COR-L47 (cell line): ENCODE measurements at regions not wholly inside any gene's neighbourhood (a gene's known extent, or its start where the extent isn't known, plus 50 kb on each side); places are given as distances from the start of the nearest gene placed in this dataset.

Experiments used
- DNase-seq: peaks from one replicate; lab custom pipeline; 2025; lab: John Stamatoyannopoulos, UW

- DNase-seq = peak; percentile 2
Observed at GRCh38 chr2:67974559-67975430, 88.0 kb downstream of the C1D start.

DNA sequence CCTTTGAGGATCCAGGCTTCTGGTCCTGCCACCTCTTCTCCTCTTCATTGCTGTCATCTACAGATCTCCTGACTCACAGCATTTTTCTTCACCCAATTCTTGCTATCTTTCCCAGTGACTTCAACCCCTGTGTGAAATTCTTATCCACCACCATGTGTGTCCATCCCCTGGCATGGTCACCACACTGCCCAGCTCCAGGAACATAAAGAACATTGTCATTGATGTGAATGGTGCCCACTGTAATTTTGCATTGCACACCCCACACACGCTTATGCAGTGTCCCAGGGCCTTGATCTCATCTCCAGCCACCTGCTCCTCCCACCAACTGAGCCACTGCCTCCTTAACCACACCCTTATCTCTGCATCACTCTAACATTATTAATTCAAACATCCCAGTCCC is 85.3 kb downstream of the C1D start:
- DNase-seq = no peak

DNA sequence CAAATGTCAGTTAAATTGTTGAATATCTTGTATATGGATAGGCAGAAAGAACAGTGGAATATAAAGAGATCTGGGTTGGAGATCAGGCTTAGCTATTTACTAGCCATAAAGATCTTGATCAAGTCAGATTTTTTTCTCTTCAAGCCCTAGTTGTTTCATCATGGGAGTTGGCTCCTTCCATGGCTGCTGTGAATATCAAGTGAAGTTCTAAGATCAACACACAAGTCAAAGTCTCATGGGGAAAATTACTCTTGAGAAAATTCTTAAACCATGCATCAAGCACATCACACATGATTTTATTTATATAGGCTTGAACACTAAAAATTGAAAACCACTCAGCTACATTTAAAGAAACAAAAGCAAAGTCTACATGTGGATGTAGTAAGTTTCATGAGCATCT is 79.8 kb downstream of the C1D start:
- DNase-seq = no peak

DNA sequence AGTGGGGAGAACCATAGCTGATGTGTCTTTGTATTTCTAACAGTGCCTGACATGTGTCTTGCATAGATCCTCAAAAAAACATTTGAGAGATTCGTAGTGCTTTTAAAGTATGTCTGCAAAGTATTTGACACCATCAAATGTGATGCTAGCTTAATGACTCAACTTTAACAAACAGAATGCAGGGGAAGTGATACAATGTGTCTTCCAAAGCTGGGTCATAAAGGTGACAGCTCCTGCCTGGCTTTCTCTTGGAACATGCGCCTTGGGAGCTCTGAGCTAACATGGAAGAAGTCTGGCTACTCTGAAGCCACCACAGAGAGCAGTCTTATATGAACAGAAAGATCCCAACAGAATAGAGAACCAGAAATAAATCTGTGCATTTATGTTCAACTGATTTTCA is 78.2 kb downstream of the C1D start:
- no peak for DNase-seq

GRCh38 chr2:67985586-67985985 is 77.2 kb downstream of the C1D start:
- no peak for DNase-seq

DNA sequence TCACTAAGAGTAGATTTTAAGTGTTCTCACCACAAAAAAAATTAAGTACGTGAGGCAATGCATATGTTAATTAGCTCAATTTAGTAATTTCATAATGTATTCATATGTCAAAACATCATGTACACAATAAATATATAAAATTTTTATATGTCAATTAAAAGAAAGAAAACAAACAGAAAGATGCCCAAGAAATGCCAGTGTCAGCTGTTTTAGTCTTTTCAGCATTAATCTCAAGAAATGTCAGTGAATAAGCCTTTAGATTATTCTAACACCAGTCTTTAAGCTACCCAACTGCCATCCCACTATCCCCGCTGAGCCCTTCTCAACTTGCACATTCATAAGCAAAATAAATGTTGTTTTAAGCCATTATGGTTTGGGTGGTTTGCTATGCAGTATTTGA is 76.5 kb downstream of the C1D start:
- DNase-seq = no peak
